PFSK-1 (cell line): ENCODE measurements at regions not wholly inside any gene's neighbourhood (a gene's known extent, or its start where the extent isn't known, plus 50 kb on each side); places are given as distances from the start of the nearest gene placed in this dataset.

ENCODE experiments used
- FOXP2 ChIP-seq: optimal IDR thresholded peaks from 2 replicates; pipeline ENCODE3; 2011; ENCODE audit warnings: borderline replicate concordance, control low read depth, inconsistent platforms; ENCODE audit not compliant: insufficient read depth; ENCODE audit errors: extremely low read length, extremely low read depth
- POLR2AphosphoS5 ChIP-seq: IDR thresholded peaks from 2 replicates; pipeline ENCODE4 v1.6.1; 2012; ENCODE audit warnings: low read depth, mild to moderate bottlenecking, control low read depth, low read length, moderate library complexity
- SIN3A ChIP-seq: IDR thresholded peaks from 2 replicates; pipeline ENCODE4 v1.6.1; 2012; ENCODE audit warnings: mild to moderate bottlenecking, low read length, moderate library complexity, borderline replicate concordance; ENCODE audit not compliant: insufficient read depth
- TAF1 ChIP-seq: IDR thresholded peaks from 2 replicates; pipeline ENCODE4 v1.6.1; 2012; ENCODE audit warnings: low read length, control low read depth, borderline replicate concordance; ENCODE audit not compliant: insufficient read depth
- TF ChIP-seq, protein P1 (sequence below), 2 experiments: IDR thresholded peaks; 2 replicates each; pipeline versions ENCODE4 v1.6.1 to v1.8.0; 2011 to 2012; ENCODE audit warnings: low read depth in 2 of 2, low read length in 2 of 2, control low read depth in 1 of 2, inconsistent platforms in 1 of 2, mild to moderate bottlenecking in 1 of 2, moderate library complexity in 1 of 2; ENCODE audit not compliant: insufficient read depth in 1 of 2

DNA sequence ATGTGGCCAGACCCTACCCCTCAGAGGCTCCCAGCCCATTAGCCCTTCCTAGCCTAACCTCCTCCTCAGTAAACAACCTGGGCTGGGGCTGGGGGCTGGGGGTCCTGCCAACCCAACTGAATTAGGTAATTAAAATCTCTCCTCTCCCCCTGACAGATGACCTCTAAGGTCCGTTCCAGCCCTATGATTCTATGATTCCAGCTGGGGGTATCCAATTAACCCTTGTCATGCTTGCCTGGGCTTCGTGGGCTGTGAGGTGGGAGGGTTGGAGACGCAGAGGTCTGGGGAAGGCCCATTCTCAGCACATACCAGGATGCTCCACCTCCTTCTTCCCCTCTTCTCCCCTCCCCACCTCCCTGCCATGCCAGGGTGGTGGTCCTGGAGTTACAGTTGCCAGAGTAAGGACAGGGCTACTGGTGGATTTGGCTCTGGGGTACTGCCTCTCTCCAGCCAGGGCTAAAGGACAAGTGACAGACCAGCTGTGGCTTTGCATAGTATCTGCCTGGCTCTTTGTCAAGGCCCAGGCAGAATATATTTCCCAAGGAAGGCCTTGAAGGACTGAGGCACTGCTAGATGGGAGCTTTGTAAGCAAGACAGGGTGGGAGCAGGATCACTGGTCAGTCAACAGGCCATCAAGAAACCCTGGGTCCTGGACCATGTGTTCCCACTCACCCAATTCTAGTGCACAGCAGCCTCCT, 82.1 kb downstream of the EFNB1 start:
- TF ChIP-seq FOXP2 (no peak), TAF1 (no peak), SIN3A (no peak), POLR2AphosphoS5 (no peak)
- TF ChIP-seq, protein P1, sequence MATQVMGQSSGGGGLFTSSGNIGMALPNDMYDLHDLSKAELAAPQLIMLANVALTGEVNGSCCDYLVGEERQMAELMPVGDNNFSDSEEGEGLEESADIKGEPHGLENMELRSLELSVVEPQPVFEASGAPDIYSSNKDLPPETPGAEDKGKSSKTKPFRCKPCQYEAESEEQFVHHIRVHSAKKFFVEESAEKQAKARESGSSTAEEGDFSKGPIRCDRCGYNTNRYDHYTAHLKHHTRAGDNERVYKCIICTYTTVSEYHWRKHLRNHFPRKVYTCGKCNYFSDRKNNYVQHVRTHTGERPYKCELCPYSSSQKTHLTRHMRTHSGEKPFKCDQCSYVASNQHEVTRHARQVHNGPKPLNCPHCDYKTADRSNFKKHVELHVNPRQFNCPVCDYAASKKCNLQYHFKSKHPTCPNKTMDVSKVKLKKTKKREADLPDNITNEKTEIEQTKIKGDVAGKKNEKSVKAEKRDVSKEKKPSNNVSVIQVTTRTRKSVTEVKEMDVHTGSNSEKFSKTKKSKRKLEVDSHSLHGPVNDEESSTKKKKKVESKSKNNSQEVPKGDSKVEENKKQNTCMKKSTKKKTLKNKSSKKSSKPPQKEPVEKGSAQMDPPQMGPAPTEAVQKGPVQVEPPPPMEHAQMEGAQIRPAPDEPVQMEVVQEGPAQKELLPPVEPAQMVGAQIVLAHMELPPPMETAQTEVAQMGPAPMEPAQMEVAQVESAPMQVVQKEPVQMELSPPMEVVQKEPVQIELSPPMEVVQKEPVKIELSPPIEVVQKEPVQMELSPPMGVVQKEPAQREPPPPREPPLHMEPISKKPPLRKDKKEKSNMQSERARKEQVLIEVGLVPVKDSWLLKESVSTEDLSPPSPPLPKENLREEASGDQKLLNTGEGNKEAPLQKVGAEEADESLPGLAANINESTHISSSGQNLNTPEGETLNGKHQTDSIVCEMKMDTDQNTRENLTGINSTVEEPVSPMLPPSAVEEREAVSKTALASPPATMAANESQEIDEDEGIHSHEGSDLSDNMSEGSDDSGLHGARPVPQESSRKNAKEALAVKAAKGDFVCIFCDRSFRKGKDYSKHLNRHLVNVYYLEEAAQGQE (IDR thresholded peaks at IDR 0.05; ENCODE audit: insufficient read depth in 1 of 2, low read depth in 2 of 2, low read length in 2 of 2) = no peak

DNA sequence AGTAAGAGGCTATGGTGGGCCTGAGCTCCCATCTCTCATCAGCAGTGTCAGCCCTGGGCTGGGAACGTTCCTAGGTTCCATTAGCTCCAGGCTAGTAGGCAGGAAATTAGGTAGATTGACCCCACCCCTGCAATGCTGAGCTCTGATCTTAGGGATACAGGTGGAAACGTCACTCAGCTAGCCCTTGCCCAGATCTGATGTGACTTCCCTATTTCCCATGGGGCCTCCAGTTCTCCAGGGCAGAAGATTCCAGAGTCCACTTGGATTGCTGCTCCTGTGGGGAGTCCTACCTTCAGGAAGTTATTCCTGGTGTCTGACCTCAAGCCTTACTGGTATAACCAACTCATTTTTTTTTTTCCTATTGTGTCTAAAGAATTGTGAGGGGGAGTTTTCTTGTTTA, 81.1 kb downstream of the EFNB1 start:
- TF ChIP-seq TAF1 (no peak), FOXP2 (no peak), POLR2AphosphoS5 (no peak), SIN3A (no peak)
- TF ChIP-seq, protein P1 (IDR thresholded peaks at IDR 0.05; ENCODE audit: insufficient read depth in 1 of 2, low read depth in 2 of 2, low read length in 2 of 2) = no peak

DNA sequence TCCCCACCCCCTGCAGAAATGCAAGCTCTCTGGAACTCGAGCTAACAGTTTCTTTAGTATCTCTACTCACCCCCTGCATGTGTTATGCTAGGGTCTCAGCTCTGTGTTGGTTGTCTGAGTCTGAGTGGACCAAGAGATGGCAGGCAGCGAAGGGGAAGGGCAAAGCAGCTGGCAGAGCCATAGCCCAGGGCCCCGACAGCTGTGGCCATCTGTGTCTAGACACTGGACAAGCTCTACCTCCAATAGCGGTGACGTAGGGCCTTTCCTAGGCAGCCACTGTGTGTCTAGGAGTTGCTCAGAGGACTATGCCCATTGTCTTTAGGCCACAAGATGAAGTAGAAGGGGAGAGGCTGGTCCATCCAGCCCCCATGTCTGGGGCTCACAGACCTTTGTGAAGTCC, 79.2 kb downstream of the EFNB1 start:
- TF ChIP-seq TAF1 (no peak), POLR2AphosphoS5 (no peak), FOXP2 (no peak), SIN3A (no peak)
- TF ChIP-seq, protein P1 (IDR thresholded peaks at IDR 0.05; ENCODE audit: insufficient read depth in 1 of 2, low read depth in 2 of 2, low read length in 2 of 2) = no peak

DNA sequence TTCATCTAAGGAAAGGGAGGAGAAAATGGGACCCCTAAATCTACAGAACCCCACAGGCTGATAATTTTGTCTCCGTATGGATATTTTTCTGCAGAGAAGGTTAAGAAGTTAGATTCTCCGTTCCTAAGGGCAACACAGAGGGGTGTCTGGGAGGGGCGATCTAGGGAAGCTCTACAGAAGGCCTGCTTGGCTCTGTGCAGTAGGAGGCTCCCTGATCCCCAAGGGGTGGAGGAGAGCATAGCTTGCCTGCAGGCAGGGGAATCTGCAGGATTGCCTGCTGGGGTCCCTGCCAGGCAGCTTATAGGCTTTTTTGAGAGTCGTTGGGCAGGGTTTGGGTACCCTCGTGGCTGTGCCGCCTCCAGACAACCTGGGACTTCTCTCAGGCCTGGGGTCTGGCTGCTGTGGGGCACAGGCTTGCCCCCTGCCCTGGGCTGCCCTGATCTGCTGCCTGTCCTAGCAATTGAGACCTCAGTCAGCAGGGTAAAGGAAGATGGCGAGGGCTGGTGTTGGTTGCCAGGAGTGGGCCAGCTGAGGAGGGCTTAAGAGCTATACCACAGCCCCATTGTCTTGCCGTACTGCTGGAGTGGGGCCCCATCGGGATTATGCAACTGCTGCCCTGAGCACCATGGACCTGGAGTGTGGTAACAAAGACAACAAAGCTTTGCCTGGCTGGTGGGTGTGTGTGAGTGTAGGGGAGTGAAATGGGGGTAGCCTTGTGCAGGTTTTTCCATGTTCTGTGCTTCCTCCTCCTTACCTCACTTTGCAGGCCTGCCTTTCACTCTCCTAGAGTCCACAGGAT, 74.1 kb downstream of the EFNB1 start:
- TF ChIP-seq TAF1 (no peak), SIN3A (no peak), POLR2AphosphoS5 (no peak), FOXP2 (no peak)

DNA sequence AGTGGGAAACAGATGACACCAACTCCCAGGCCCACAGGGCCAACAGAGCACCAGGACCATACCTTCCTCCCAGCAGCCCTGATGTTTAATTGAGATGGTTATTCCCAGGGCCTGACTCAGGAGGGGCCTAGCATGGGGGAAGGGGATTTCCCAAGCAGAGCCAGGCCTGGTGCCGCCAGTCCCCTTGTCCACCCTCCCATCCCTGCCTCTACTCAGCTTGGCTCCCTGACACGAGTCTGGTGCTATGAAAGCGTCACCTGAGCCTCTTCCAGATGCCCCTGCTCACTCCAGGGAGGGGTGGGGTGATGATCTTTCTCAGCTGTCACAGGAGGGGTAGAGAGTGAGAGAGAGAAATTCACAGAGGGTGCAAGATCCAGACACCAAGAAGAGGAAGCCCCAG, 72.7 kb downstream of the EFNB1 start:
- TF ChIP-seq POLR2AphosphoS5 (no peak), SIN3A (no peak)
- TF ChIP-seq, protein P1 (IDR thresholded peaks at IDR 0.05; ENCODE audit: insufficient read depth in 1 of 2, low read depth in 2 of 2, low read length in 2 of 2) = no peak
